HG03159 (cell line): ENCODE measurements at regions not wholly inside any gene's neighbourhood (a gene's known extent, or its start where the extent isn't known, plus 50 kb on each side); places are given as distances from the start of the nearest gene placed in this dataset.

Experiments
- ATAC-seq: cut with Tn5 transposase; IDR thresholded peaks from one replicate; pipeline ENCODE4 v1.9.1; 2021; ENCODE audit warnings: mild to moderate bottlenecking, moderate library complexity; ENCODE audit not compliant: unreplicated experiment

- ATAC-seq, result no peak
Observed at GRCh38 chr4:165666836-165667235, 206.2 kb upstream of the TLL1 start.

GRCh38 chr4:165667969-165668368, 205.1 kb upstream of the TLL1 start:
- ATAC-seq, result no peak

- ATAC-seq, result no peak
Observed at GRCh38 chr4:165668694-165669093, 204.3 kb upstream of the TLL1 start.

GRCh38 chr4:165677081-165677480, 196.0 kb upstream of the TLL1 start:
- no peak for ATAC-seq

- ATAC-seq, result no peak
Observed at GRCh38 chr4:165678236-165678935, 194.7 kb upstream of the TLL1 start.

GRCh38 chr4:165678936-165679325, 194.1 kb upstream of the TLL1 start:
- ATAC-seq, result no peak

- ATAC-seq, result no peak
Observed at GRCh38 chr4:165680821-165681220, 192.2 kb upstream of the TLL1 start.

- no peak for ATAC-seq
Observed at GRCh38 chr4:165682611-165683010, 190.4 kb upstream of the TLL1 start.

- ATAC-seq, result no peak
Observed at GRCh38 chr4:165684177-165684805, 188.7 kb upstream of the TLL1 start.

GRCh38 chr4:165686756-165687155, 186.3 kb upstream of the TLL1 start:
- no peak for ATAC-seq

GRCh38 chr4:165689159-165689558, 183.9 kb upstream of the TLL1 start:
- no peak for ATAC-seq

GRCh38 chr4:165692082-165692481, 181.0 kb upstream of the TLL1 start:
- no peak for ATAC-seq

- ATAC-seq, result no peak
Observed at GRCh38 chr4:165698272-165698671, 174.8 kb upstream of the TLL1 start.

GRCh38 chr4:165699055-165699454, 174.0 kb upstream of the TLL1 start:
- ATAC-seq, result no peak

GRCh38 chr4:165700855-165701254, 172.2 kb upstream of the TLL1 start:
- peak; percentile 65 for ATAC-seq

- ATAC-seq, result no peak
Observed at GRCh38 chr4:165707128-165707527, 165.9 kb upstream of the TLL1 start.

- ATAC-seq, result no peak
Observed at GRCh38 chr4:165709516-165709915, 163.5 kb upstream of the TLL1 start.

- no peak for ATAC-seq
Observed at GRCh38 chr4:165709973-165710526, 163.0 kb upstream of the TLL1 start.

GRCh38 chr4:165711436-165711835, 161.6 kb upstream of the TLL1 start:
- ATAC-seq, result no peak

GRCh38 chr4:165711912-165712311, 161.1 kb upstream of the TLL1 start:
- ATAC-seq, result no peak

GRCh38 chr4:165714650-165715049, 158.4 kb upstream of the TLL1 start:
- ATAC-seq, result no peak

- ATAC-seq, result no peak
Observed at GRCh38 chr4:165715211-165715610, 157.8 kb upstream of the TLL1 start.
